GM21447 (cell line): ENCODE measurements at regions not wholly inside any gene's neighbourhood (a gene's known extent, or its start where the extent isn't known, plus 50 kb on each side); places are given as distances from the start of the nearest gene placed in this dataset.

Experiments
- ATAC-seq: cut with Tn5 transposase; IDR thresholded peaks from one replicate; pipeline ENCODE4 v1.9.1; 2021; ENCODE audit not compliant: unreplicated experiment

DNA sequence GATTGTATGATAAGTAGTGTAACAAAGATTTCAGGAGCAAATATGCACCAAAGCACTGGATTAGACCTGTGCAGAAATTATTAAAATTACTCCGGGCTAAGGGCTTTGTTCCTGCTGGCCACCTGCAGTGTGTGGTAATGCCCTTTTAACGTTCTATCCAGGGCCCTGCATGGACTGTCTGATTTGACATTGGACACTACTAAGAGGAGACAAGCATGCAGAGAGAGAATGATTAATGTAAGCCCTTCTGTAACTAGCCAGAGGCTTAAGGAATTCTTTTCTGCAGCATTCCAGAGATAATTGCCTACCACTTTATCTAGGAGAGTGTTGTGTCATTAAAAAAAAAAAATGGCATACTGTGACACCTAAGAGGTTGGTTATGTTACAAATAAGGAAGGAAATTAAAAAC lies 117.0 kb downstream of the PCDH7 start:
- ATAC-seq, result no peak

DNA sequence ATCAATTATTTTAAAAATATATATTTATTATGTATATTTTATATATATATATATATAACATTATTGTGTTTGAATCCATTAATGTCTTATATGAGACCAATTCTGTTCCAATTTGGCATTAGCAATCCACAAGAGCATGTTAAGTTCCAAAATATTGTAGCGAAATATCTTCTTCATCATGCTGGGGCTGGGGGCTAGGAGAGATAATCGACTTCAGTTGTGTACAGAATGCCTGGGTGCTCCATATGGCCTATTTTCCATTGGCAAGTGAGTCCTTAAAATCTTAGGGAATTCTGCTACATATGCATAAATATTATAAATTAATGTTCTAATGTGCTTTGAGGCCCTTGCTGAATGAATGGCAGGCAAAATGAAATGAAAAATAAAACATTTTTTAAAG lies 117.7 kb downstream of the PCDH7 start:
- ATAC-seq, result no peak

DNA sequence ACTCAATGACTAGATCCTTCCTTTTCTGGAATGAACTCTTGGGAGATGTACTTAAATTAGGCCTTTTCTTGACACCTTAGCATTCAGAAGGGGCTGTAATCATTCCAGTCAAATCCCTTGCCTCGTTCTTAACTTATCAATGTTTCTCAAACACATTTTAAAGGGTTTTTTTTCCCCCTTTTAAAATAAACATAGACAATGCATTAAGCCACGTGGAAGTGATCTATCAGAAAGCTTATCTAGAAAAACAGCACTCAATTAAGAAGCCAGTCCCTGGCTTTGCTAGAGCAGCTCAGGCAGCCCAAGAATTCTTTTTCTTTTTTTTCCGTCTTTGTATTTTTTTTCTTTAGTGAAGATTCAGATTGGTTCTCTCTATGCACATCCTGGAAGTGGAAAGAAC lies 118.2 kb downstream of the PCDH7 start:
- ATAC-seq, result no peak

DNA sequence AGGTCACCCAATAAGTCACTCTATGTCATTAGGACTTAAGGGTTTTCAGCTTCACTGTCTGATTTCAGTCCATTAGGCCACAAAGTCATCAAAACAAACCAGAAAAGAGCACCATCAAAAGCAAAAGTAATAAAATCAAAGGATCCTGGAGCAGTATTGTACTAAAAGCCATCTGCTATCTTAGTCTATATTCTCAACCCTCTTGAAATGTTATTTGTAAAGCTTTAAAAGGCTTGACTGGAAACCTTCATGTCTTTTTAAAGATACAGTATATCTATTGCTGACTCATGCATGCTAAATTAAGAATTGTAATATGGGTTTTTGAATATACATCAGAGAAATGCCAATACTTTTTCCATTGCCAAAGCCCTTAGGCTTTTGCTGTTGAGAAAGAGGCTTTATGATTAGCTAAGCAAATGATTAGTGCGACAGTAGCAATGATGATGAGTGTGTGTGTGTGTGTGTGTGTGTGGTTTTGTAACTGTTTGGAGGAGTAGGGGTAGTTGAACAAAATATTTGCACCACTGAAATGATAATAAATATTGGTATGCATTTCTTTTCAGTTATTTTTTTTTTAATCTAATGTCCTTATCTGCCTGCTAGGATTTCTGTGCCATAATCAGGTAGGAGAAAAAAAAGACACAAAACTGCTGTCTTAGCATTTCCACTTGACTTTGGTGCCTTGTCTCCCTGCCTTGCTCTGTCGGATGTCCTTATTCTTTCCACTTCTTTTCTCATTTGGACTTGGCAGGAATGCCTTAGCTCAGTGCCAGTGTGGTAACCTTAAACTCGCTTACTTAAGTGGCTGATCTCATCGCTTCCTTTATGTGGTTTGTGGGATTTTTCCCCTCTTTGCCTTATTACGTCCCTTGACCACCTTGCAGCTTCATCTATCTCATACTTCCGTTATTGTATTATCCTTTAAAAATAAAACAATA lies 119.7 kb downstream of the PCDH7 start:
- ATAC-seq, result no peak

DNA sequence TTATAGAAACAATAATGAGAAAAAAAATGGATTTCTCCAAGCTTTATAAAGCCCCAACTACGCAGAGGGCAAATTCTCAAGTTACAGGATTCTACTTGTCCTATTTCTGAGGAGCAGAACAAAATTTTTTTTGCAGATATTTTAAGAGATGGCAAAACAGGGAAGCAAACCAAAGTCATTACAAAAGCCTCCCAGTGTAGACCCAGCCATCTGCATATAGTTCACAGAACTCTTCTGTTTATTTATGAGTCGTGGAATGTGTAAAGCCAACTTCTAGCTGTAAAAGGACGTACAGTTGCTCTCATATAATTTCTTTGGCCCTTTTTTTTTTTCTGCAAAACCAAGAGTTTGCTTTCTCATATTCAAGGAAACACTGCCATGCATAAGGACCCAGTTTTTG lies 120.4 kb downstream of the PCDH7 start:
- ATAC-seq, result no peak

DNA sequence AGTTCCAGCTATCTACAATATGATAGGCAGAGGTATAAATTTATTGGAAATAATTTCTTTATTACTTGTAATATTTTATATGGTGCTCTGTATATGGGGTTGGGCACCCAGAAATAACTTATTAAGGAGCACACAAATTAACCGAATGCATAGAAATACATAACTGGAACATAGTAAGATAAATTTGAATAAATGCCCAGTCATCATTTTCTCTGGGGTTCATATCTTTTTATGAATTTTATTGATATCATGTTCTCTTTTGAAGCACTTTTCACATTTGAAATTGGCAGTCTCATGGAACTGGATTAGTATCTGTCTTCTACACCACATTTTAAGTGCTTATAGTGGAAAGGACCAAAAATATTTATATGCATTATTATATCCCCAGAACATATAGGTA lies 122.0 kb downstream of the PCDH7 start:
- no peak for ATAC-seq

DNA sequence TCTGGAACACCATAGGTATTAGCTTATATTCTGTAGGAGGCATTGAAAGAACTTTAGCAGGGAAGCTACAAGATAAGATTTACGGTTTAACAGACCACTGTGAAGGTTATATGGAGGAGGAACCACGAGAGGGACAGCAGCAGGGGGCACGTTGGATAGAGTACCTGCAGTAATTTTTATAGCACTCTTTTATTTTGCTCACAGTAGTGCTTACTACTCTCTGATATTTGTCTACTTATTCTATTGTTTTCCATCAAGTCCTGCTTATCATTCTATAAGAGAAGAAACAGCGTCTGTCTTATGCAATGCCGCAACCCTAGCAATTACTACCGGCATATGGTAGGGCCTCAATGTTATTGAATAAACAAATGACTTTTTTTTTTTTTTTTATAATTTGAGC lies 122.5 kb downstream of the PCDH7 start:
- no peak for ATAC-seq

DNA sequence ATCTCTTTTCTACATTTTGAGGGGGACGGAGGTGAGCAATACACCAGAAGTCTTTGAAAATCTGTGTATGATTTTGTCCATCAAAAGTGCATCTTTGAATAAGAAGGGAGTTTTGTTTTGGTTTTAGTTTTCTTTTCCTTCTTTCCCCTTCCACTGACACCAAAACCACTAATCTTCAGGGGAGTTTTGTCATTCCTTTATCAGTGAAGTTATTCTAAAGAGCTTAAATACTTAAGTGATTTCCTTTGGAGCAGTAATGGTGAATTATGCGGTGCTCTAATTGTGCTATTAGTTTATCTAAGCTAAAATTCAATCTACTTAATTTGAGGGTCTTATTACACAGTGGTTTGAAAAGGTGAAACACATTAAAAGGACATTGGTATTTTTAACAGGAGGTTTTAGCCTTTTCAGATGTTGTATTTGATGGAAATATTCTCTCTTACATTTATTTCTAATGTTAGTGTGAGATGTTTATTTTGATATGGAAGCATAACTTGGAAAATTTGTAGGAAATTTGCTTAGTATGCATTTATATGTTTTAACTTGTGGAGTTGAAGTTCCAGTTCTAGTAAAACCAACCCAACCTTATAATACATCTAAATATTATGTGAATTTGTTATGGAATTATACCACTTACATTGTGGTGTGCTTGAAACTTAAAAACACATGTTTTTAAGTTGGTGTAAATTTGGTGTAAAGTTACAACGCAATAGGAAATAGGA lies 124.9 kb downstream of the PCDH7 start:
- no peak for ATAC-seq

DNA sequence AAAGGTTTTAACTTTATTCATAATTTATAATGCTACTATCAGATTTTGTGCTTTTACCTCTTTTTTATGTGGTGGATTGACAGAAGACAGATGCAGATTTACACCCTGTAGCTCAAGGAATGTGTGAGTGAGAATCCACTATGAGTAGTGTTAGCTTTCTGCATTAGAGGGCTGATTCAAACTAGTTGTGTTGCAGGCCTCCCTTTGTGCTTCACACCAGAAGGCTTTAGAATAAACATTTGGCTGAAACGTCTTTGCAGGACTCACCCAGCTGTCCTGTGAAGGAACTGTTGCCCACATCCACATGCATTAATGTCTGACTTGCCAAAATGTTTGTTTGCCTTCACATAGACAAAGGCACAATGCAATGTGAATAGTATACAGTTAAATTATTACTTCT lies 127.0 kb downstream of the PCDH7 start:
- no peak for ATAC-seq

DNA sequence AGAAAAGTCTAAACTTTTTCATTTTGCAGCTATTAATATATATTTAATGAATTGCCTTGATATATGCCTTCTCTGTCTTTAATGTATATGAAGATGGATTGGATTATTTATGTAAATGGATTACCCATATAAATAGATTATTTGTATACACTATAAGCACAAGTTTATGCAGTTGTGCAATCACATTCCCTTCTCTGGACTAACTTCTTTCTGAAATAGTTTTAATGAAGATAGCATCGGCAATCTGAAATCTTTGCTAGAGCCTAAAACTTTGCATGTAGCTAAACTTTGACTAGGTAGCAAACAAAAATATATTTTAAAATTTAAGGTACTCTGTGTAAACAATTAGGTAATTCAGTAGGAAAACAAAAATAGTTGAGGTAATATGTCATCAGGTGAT lies 127.8 kb downstream of the PCDH7 start:
- no peak for ATAC-seq

DNA sequence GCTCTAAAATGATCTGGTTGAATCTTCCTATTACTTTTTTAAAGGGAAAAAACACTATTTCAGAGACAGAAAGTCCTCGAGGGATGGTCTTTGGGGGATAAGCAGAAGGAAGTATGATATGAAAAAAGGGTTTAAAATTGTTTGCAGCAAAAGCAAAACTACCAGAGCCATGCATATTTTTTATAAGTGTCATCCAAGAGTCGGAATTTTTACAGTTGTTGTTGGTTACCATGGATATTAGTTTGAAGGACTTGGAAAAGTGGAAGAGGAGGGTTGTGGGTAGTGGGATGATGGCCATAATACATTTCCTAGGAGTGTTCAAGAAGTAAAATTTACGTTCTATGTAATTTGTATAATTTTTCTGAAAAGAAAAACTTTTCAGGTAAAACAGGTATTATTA lies 134.4 kb downstream of the PCDH7 start:
- ATAC-seq, result no peak

DNA sequence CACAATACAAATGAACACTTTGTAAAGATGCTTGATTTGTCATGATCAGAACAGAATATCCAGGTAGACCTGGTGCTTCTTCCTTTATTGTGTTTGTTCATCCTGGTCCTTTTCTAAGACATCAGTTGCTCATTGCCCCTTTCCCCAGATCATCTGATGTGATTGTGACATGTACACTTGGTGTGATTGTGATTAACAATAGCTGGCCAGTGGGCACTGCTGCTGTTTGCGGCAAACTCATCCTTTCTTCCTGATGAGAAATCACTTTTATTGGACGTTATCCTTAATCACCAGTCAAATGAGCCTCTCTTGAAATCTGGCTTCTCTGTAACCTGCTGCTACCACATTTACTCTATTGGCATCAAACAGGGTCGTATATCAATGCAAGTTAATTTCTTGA lies 135.1 kb downstream of the PCDH7 start:
- no peak for ATAC-seq

DNA sequence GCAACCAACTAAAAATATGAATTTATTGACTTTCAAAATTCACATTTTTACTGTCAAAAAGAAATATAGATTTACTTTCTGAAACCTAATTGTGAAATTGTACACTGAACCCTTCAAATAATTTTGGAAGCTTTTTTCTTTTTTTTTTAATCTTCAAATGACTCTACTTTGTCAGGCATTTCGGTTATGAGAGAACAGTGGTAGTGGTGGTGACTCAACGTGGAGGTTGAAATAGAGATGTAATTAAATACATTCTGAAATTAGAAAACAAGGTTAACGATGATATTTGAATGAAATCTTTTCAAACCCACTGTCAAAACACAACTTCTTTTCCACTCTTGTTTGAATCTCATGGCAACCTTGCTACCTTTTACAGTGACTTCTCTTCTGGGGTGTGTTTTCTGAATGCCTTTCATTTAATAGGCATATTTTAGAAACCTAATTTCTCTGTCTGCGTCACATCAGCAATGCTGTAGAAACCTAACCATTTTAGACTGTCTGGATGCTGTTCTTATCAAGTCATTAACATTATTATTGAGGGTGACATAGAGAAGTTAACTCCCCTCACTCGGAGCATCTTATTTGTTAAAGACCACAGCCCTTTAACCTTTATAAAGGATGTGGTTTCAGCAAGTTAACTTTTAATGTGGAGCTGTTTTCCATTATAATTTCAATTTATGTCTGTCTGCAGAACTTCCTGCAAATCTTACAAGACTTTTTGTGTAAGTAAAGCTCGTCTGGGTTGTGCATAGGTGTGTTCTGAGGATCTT lies 136.8 kb downstream of the PCDH7 start:
- ATAC-seq, result no peak

DNA sequence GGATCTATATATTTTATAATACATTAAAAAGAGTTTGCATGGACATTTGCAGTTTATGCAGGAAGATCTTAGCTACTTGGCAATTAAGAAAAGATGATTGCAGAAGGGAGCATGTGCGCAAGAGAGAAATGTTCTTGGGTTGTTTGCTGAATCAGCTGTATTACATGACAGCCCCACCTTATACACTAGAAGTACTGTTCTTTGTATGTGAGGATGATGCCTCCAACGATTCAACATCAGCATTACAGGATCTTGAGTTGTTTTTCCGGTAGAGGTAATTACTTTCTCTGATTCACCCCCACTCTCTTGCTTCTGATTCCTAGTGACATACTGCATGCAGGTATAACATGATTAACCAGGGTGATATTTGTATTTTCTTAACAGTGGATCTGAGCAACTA lies 140.8 kb downstream of the PCDH7 start:
- ATAC-seq, result no peak

DNA sequence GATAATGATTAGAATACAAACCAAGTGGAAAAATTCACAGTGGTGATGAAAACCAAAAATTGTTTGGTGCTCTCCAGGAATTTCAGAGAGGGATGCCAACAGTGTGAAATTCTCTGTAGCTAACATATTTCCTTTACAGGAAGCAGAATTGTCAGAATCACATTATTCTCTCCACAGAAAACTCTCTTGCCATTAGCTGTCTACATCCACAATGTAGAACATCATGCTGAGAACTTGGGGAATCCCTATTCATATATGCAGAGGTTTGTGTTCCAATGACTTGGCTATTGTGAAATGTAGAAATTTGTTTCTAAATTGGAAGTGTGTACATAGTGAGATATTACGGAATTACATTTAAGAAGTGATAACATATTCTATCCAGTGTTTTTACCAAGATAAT lies 142.0 kb downstream of the PCDH7 start:
- ATAC-seq, result no peak

DNA sequence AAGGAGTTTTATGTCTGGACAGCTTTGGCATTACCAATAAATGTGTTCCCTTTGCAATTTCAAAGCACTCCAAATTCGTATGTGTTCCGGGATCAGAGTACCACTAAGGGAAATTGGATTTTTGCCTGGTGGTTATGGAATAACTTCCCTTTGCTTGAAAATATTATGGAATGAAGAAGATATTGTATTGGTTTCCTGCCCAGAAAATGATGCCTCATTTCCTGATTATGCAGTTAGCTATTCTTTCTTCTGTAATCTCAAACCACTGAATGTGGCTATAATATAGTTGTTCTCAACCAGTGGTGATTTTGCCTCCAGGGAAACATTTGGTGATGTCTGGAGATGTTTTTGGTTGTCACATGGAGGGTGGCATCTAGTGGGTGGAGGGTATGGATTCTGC lies 142.9 kb downstream of the PCDH7 start:
- no peak for ATAC-seq

DNA sequence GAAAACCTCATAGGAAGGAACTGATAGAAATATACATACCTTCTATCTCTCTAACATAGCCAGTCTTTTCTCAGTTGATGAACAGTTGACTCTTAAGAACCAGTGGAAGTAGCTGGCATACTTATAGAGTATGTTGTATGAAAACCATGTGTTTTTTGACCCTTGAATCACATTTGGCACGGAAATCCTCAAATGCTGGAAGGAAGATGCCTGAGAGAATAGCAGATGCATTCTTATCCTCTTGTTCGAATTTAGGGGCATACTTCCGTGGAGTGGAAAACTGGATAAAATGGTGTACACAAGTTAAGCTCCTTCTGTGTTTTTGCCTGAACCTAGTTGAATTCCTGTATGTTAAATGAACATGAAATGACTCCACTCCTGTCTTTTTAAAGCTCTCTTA lies 145.5 kb downstream of the PCDH7 start:
- no peak for ATAC-seq

DNA sequence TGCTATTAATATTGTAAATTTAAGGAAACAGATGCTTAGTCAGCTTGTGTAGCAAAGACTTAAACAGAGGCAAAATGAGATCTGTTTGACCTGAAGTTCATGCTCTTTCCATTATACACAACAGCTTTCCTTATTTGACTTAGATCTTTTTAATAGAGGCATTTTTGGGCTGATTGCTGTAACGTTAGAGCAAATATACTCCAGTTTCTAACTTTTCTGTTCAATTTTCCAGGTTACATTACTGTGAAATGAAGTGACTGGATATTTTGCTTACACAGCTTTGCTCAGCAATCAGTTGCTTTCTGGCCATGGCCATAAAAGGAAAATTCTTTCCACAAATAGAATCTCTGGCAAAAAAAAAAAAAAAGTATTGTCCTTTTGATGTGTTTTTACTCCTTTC lies 146.2 kb downstream of the PCDH7 start:
- no peak for ATAC-seq

DNA sequence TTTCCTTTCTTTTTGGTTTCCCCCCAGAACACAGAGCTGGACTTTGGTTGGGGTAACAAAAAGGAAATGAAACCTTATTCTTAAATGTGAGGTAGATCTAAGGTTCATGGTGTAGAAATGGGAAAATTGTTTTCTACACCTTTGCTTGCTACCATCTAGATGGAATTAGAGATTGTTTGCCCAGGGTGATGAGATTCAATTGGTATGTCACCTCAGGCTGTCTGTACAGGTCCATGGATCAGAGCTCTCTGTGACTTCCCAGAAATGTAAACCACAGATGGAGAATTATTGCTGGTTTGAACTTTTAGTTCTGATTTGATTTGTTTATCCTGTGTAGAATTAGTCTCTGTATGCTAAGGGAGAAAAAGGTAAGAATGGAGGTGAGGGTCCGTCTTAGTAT lies 146.7 kb downstream of the PCDH7 start:
- no peak for ATAC-seq

DNA sequence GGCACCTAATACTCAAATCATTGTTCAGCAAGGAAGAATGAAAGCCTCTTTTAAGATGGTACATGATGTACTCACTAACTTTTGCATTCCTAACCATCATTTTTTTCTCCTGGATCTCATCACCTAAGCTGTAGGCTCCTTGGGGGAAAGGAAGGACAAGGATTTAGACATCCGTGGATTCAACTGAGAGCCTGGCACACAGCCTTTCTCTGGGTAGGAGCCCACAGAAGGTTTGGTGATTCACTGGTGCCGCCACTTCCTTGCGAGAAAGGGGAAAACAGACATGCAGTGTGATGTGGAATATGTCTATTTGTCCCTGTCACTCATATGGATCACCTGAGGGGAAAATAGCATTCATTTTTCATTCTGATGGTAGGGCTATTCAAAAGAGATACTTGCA lies 147.3 kb downstream of the PCDH7 start:
- ATAC-seq, result no peak

DNA sequence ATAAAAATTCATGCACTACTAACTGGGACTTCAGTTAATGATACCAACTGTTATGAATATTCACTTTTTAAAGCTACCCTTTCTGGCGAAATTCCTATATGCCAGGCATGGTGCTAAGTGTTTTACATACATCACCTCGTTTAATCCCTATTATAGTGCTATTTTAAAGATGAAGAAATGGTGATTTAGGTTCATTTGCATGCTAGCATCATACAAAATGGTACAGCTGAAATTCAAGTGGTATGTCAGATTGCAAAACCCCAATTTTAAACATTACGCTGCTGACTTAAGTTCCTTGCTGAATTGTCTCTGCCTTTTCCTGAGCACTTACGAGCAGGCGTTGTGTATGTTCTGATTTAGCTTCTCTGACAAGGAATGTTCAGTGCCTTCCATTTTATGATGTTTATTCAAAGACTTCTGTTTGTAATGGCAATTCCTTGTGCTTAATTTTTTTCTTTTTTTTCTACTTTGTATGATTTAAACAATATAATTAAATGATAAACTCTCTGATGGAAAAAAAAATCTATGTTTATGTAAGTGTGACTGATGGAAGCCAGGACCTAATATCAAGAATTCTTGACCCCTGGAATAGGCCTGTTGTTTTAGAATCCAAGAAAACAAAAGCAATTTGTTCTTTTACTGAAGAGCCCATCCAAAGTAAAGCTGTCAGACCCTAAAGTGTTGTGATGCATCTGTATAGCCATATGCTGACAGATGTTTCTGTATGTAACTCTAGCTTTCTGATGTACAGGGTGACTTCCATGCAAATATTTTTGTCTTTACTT lies 148.1 kb downstream of the PCDH7 start:
- ATAC-seq, result no peak
